ENCODE measurements at regions not wholly inside any gene's neighbourhood (a gene's known extent, or its start where the extent isn't known, plus 50 kb on each side); places are given as distances from the start of the nearest gene placed in this dataset.

GRCh38 chr4:123706973-123707372 lies 310.4 kb downstream of the SPRY1 start:
- peaks cover 0 to 22% (median 13%) of the 10 kb centered on the region in 8 donors for H3K9me3 ChIP-seq
- DNase-seq, result no peak
- H3K27me3 ChIP-seq (replicated peaks in 1 of 7), result no peaks in the 10 kb centered on the region
- H3K36me3 ChIP-seq, result no peaks in the 10 kb centered on the region
- TF ChIP-seq POLR2AphosphoS5 (IDR thresholded peaks at IDR 0.05) (no peak), CTCF (IDR thresholded peaks at IDR 0.05 in 8 of 11, conservative IDR thresholded peaks at IDR 0.05 in 3 of 11) (no peak), POLR2A (IDR thresholded peaks at IDR 0.05) (no peak)
- no peak overlapping the region for H3K27ac ChIP-seq
- no peak overlapping the region for H3K4me3 ChIP-seq
- 18 to 59% (median 46%) methylated on average over 1 of the region's 1 CpG for WGBS, 5 donors
- no peaks in the 10 kb centered on the region for H3K4me1 ChIP-seq
- intact Hi-C loops (cut with DNase I; ENCODE audit: low total_unique reads), result no loop called here

- no peak for DNase-seq
- Histone ChIP-seq H3K4me1 (no peaks in the 10 kb centered on the region), H3K27me3 (replicated peaks in 1 of 7) (no peaks in the 10 kb centered on the region), H3K9me3 (peaks cover 0 to 22% (median 13%) of the 10 kb centered on the region in 8 donors), H3K4me3 (no peak overlapping the region), H3K27ac (no peak overlapping the region), H3K36me3 (no peaks in the 10 kb centered on the region)
- TF ChIP-seq CTCF (IDR thresholded peaks at IDR 0.05 in 8 of 11, conservative IDR thresholded peaks at IDR 0.05 in 3 of 11) (no peak), POLR2AphosphoS5 (IDR thresholded peaks at IDR 0.05) (no peak), POLR2A (IDR thresholded peaks at IDR 0.05) (no peak)
- intact Hi-C loops (cut with DNase I; ENCODE audit: low total_unique reads), result no loop called here
- 80 to 98% (median 89%) methylated on average over 2 of the region's 2 CpGs for WGBS, 5 donors
Observed at GRCh38 chr4:123708902-123709301, 312.3 kb downstream of the SPRY1 start.

- no peak overlapping the region for H3K4me3 ChIP-seq
- H3K9me3 ChIP-seq, result peaks cover 0 to 22% (median 13%) of the 10 kb centered on the region in 8 donors
- WGBS, 5 donors, result 82 to 100% (median 88%) methylated on average over 1 to 3 of the region's 3 CpGs
- H3K27ac ChIP-seq, result no peak overlapping the region
- TF ChIP-seq POLR2A (IDR thresholded peaks at IDR 0.05) (no peak), POLR2AphosphoS5 (IDR thresholded peaks at IDR 0.05) (no peak), CTCF (IDR thresholded peaks at IDR 0.05 in 8 of 11, conservative IDR thresholded peaks at IDR 0.05 in 3 of 11) (no peak)
- H3K27me3 ChIP-seq (replicated peaks in 1 of 7), result no peaks in the 10 kb centered on the region
- no peak for DNase-seq
- no peaks in the 10 kb centered on the region for H3K4me1 ChIP-seq
- no peaks in the 10 kb centered on the region for H3K36me3 ChIP-seq
- intact Hi-C loops (cut with DNase I; ENCODE audit: low total_unique reads), result no loop called here
Observed at GRCh38 chr4:123709336-123709735, 312.7 kb downstream of the SPRY1 start.

GRCh38 chr4:123731035-123731434 lies 334.4 kb downstream of the SPRY1 start:
- no peak for TF ChIP-seq POLR2A (IDR thresholded peaks at IDR 0.05)
- TF ChIP-seq POLR2AphosphoS5 (IDR thresholded peaks at IDR 0.05), result no peak
- TF ChIP-seq CTCF (IDR thresholded peaks at IDR 0.05 in 8 of 11, conservative IDR thresholded peaks at IDR 0.05 in 3 of 11), result no peak
- intact Hi-C loops (cut with DNase I; ENCODE audit: low total_unique reads), result no loop called here
- no peak overlapping the region for H3K27ac ChIP-seq
- H3K27me3 ChIP-seq (replicated peaks in 1 of 7), result no peaks in the 10 kb centered on the region
- H3K9me3 ChIP-seq, result peaks cover 0 to 3% (median 0%) of the 10 kb centered on the region in 8 donors
- no peaks in the 10 kb centered on the region for H3K4me1 ChIP-seq
- WGBS, 5 donors, result 43 to 96% (median 46%) methylated on average over 1 of the region's 1 CpG
- DNase-seq, result no peak
- H3K4me3 ChIP-seq, result no peak overlapping the region
- H3K36me3 ChIP-seq, result no peaks in the 10 kb centered on the region
